G401.6 (cell line): ENCODE measurements at regions not wholly inside any gene's neighbourhood (a gene's known extent, or its start where the extent isn't known, plus 50 kb on each side); places are given as distances from the start of the nearest gene placed in this dataset.
"Not testable (repeated sequence)": the region's sequence is repeated elsewhere in the genome, so short reads cannot be mapped to it uniquely, and the experiment has no call there.

Experiments used
- FAIRE-seq: peaks from 2 replicates; lab custom pipeline; 2012; peaks lifted over from hg19 to GRCh38; lab: Jason Lieb, UNC

DNA sequence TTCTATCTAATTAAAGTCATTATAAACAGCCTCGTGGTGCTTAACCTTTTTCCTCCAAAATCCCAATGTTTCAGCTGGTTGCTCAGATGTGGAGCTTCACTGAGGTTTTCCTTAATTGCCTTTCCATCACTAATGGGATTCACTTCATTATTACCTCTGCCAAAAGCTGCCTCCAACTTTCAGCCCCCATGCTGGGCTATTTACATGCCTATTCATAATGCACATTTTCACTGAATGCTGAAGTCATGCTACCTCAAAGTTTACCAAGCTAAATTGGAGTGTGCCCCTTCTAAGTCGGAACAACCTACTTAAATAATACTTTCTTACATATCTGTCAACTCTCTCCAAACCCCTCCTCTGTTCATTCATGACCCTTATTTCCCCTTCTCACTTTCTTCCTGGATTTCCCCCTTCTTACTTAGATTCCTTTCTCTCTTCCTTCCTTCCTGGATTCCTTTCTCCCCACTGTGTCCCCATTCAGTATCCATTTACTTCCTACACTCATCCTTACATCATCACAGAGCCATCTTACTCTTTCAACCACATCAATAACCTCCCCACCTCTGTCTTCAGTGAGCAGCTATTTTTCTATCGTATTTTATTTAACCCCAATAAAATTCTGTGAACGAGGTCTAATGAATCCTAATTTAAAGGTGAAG lies 887.3 kb upstream of the TENM4 start:
- FAIRE-seq, result no peak

DNA sequence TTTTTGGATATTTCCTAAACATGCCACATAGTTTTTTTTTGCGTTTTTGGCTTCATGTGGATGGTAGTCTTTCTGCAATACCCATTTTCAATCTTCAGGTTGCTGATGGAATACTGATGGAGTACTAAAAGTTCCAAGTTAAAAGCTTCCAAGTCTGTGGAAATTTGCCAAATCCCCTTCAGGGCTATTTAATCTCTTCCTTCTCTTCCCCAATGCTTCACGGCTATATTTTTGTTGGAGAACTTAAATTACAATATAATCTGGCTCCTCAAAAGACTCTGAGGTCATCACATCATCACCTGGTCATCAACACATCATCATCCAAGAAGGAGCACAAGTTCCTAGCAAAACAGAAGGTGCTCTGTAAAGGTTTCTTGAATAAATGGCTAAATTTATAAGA lies 881.0 kb upstream of the TENM4 start:
- no peak for FAIRE-seq

DNA sequence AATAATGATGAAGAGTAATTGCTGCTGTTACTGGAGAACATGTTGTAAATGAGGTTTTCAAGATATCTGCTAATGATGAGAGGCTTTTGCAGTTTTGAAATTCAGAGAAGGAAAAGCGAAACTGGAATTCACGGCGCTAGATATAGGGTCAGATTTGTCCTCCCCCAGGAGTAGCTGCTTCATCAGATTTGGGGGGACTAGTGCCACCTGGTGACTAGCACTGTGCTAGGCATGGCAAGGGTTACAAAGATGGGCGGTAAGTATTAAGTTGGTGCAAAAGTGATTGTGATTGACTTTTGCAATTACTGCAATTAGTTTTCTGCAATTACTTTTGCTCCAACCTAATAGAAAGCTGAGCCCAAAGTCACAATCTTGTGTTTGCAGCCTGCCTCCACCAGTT lies 879.9 kb upstream of the TENM4 start:
- no peak for FAIRE-seq

DNA sequence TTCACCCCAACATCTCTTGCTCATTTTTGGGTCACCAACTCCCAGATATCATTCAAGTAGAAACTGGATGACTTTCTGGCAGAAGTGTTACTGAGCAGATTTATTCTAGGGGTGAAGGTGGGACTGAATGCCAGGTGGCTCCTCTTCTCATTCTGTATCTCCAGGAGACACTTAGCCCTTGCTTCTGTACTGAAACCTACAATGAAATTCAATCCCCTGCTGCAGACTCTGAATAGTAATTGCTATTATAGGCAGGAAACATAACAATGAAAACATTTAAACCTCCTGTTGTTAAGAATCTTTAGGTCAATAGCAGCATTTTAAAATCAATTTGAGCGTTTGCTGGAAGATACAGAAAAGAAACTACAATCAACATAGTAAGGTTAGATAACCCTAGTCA lies 879.4 kb upstream of the TENM4 start:
- no peak for FAIRE-seq

DNA sequence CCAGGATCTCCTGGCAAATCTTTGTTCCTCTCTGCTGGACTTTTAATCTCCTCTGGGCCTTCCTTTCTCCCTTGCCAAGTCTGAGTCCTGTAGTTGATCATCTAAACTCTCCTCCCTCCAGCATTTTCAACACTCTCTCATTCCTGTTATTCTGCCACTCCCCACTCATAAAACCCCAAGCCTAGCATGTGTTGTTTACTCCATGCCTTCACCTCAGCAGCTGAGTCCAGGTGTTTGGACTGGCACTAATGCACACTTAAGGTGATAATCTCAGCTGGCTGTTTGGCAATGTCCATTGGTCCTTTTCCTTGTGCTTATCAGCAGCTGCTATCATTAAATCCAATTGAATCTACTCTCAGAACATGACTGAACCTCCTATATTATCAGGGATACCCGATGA lies 876.8 kb upstream of the TENM4 start:
- FAIRE-seq, result no peak

DNA sequence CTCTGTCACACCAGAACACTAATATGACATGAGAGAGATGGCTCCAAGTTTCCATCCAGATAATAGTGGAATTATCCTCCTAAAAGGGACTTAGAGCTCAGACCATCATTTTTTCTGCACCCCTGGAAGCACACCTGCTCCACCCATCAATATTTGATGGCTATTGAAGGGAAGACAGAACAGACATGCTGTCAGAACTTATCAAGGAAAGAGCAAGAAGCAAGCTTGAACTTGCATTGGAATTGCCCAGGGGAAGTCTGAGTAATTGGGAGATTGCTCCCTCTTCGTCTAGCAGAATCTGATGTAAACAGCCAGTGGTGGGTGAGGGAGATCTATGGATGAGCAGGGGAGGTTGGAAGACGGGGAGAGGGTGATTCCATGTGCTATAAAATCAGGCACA lies 874.4 kb upstream of the TENM4 start:
- FAIRE-seq, result no peak

DNA sequence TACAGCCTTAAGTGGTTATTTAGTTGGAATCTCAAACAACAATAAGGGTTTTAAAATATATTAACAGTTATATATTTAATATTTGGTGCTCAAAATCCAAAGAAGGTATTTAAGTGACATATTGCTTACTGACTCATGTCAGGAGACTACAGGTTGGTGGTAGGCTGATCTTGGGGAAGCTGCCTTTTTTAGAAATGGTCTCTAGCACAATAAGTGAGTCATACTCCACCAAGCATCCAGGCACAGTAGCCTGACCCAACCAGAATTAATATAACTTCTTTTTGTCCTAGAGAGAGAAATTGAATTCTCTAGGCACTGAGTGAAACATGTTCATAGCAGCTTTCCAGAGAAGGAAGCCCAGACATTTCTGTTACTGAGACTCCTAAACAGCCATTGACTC lies 868.5 kb upstream of the TENM4 start:
- no peak for FAIRE-seq

DNA sequence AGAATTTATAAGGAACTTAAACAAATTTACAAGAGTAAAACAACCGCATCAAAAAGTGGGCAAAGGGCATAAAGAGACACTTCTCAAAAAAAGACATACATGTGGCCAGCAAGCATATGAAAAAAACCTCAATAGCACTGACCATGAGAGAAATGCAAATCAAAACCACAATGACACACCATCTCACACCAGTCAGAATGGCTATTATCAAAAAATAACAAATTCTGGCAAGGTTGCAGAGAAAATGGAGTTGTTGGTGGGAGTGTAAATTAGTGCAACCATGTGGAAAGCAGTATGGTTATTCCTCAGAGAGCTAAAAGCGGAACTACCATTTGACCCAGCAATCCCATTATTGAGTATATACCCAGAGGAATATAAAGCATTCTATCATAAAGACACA lies 866.8 kb upstream of the TENM4 start:
- FAIRE-seq, result no peak

DNA sequence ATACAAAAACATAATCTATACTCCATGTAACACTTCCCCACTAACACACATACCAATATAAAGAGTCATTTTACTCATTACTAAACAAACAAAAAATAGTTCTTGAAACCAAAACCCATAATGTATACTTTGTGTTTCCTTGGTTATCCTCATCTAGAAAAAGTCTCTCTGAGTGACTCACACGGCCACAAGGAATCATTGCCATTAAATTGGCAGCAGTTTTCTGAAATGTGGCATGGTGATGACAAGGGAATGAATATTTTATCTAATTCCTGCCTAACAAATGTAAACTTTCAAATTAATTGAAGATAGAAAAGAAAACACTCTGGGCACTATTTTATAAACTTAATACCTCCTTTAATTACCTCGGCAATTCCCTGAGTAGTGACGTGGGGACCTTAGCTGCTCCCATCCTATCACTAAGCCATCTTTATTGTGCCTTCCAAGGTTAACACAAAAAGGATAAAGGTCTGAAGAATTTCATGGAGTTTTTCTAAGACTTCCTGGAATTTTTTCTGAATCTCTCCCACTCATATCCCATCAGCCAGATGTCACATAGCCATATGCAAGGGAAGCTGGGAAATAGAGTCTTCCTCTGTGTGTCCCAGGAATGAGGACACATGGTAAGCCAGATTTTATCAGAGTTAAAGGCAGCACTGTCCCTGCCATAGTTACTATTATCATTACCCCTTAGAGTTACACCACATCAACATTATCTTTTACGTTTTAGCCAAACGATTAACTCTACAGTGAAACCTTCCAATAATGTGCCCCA lies 857.2 kb upstream of the TENM4 start:
- no peak for FAIRE-seq

DNA sequence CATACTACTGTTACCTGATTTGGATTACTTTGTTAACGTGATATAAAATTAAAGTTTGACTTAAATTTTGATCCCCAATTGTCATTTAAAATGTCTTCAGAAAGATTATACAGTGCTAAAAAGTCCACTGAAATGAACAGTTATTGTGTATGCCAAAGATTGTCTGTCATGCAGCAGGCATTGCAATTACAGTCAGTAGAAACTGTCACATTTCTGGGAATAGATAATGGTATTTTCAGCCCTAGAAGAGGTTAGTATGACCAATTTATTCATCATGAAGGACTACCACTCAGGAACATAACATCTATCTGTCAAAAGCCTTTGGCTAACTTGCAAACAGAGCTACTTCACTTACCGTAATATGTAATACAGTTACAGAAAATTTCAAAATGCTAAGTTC lies 852.5 kb upstream of the TENM4 start:
- FAIRE-seq, result no peak

DNA sequence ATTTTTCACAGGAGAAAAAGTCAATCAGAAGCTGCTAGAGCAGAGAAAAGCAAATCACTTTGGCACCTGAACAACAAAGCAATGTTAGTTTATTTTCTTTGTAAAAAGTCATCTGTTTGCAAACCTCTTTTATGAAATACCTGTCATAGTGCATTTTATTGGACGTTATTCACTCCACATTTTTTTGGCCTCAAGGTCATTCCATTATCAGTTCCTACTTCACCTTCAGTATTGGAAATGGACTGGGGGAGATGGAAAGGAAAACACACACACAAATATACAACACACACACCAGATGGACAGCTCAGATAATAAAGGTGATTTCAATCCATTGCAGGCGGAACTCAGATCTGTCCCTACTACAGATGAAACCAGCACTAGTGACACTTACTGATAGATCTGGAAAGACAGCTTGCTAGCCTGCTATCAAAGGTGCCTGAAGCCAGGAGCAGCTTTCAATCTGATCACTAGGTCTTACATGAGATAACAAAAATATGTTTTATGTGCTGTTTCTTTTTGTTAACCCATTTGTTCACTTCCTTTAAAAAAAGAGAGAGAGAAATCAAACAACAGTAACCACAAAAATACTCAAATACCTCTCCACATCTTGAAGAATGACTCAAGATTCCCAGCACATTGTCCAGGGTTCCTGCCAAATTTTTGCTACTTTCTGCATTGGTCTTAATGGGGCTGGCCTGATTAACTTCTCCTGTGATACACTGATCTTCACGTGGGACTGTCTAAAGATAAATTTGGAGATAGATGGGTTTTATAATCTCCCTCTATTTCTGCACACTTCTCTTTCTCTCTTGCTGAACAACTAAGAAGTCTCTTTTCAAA lies 844.3 kb upstream of the TENM4 start:
- no peak for FAIRE-seq

DNA sequence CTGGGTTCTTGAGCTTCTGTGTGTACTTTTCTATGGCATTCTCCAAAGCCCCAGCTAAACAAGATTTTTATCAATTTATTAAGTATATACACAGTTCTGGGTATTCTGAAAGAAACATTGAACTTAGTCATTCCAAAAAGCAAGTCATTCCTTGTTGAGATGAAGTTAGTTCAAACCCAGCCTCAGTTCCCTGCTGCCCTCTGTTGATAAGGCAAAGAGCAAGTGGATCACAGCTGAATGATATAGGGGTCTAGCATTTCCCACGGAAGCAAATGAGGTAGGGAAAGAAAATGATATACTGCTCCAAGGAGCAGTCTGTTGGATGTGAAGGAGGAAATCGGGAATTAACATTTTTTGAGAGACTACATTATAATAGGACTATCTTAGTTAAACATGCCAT lies 841.8 kb upstream of the TENM4 start:
- no peak for FAIRE-seq

DNA sequence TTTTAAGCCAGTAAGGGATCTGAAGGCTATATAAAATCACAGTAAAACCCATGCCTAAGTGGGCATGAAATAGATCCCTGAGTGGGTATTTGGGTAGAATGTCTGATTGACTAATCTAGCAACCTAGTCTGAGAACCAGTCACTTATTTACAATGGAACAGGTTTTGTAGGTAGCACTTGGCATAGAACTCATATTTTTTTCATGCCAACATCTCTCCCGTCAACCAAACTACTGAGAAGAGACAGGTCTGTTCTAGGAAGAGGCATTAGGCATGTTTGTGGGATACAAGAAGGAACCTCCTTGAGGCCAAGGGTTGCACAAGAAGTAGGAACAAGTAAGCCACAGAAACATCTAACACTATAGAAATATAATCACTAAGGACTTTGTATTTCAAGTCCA lies 840.4 kb upstream of the TENM4 start:
- FAIRE-seq, result no peak

DNA sequence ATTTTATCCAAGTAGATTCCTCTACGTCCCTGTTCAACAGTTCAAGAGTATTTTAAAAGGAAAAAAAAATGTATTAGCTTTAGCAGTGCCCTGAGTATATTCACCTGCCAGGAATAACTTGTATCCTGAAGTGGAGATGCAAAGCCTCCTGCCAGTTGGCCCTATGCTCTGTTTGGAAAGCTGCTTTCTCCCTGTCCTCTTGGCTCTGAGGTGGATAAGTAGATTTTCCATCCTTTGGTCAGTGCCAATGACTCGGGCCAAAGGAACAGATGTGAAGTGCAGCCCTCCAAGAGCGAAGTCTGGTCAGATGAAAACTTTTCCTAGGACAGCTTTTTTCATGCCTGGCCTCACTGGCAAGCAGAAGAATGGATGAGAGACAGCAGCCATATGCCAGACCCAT lies 839.9 kb upstream of the TENM4 start:
- no peak for FAIRE-seq

DNA sequence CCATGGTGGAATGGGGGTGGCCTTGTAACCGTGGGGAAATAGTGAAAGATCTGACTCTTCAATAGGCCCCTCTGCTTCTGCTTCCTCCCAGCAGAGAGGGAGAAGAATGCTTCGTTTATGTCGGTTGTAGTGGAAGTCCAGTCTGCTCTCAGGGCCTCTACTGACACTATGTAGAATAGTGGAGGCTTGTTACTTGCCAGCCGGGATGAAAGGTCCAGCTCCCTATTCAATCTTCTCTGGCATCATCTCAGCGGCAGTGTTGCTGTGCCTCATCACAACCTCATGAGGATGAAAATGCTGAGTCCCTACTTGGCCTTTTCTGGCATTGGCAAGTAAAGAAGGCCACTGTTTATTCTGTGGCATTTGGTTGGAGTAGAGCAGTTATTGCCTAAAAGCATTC lies 820.9 kb upstream of the TENM4 start:
- no peak for FAIRE-seq

DNA sequence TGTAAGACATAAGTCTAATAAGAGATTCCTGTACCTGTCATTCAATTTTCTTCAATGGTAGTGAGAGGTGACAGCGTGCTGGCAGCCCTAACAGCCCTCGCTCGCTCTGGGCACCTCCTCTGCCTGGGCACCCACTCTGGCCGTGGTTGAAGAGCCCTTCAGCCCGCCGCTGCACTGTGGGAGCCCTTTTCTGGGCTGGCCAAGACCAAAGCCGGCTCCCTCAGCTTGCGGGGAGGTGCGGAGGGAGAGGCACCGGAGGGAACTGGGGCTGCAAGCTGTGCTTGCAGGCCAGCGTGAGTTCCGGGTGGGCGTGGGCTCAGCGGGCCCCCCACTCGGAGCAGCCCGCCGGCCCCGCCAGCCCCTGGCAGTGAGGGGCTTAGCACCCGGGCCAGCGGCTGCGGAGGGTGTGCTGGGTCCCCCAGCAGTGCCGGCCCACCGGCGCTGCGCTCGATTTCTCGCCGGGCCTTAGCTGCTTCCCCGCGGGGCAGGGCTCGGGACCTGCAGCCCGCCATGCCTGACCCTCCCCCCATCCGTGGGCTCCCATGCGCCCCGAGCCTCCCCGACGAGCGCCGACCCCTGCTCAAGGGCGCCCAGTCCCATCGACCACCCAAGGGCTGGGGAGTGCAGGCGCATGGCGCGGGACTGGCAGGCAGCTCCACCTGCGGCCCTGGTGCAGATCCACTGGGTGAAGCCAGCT lies 816.6 kb upstream of the TENM4 start:
- not testable (repeated sequence) for FAIRE-seq

DNA sequence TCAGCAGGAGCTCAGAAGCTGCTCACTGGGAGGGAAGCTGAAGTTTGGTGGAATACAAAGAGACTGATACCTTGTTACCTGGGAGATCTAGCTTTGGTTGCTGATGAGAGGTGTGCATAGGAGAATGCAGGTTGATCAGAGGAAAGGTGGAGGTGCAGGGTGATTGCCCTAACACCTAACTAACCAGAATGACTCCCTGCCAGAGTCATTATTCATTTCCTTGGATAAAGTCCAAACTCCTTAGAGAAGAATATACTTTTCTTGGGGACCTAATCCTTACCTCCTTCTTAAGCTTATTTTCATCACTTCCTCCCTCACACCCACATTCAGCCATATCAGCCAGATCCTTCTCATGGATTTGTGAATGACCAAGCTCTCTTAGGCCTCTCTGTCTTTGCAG lies 814.2 kb upstream of the TENM4 start:
- no peak for FAIRE-seq

DNA sequence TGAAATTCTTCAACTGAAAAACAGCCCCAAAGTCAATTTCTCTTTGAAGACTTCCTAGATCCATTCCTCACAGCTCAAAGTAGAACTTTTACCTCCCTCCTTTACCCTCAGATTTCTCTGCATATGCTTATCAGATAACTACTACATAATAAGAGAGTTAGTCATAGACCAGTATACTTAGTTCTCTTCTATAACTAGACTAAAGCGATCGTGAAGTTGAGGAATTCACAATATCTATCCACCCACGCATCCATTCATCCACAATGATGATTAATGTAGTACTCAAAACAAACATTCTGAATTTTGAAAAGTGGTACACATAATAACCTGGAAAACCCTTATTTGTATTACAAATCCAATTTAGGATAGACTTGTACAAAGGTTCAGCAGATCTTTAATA lies 800.9 kb upstream of the TENM4 start:
- FAIRE-seq, result no peak

DNA sequence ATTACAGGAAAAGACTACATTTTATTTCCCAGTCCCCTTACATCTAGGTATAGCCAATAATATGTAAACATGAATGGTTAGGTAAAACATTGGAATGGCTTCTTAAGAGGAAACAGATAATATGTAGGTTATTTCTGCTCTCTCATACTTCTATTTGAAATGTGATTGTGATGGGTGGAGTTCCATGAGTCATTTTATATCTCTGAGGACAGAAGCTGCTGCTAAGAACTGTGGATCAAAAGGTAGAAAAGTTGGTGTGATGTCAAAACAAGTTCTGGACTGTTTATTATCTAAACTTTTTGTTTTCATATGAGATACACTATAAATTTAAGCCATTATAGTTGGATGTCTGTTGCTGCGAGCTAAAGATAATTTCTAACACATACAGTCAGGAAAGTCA lies 799.4 kb upstream of the TENM4 start:
- FAIRE-seq, result no peak

DNA sequence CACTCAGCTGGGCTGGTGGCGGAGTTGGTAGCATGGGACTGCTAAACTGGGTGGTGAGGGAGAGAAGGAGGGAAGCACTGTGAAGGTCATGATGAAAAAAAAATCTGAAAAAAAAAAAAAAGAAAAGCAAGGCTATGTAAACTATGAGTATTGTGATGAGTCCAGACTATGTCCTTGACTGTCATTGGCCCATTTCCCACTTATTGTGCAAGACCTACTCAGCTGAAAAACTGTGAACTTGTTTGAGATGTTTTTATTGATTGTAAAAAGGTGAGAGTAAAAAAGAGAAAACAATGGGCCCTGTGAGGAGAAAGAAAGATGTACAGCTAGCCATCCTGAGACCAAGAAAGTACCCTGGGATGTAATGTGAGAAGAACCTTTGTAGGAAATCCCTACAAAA lies 798.4 kb upstream of the TENM4 start:
- no peak for FAIRE-seq

DNA sequence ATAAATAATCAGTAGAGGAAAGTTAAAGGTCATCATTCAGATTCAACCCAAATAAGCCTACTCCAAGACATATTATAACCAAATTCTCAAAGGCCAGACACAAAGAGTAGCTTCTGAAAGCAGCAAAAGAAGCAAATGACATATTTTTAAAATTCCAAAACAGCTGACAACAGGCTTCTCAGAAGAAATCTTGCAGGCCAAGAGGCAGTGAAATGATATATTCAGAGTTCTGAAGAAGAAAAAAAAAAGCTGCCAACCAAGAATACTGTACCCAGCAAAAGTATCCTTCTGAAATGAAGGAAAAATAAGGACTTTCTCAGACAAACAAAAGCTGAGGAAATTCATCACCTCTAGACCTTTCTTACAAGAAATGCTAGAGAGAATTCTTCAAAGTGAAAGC lies 787.1 kb upstream of the TENM4 start:
- no peak for FAIRE-seq

DNA sequence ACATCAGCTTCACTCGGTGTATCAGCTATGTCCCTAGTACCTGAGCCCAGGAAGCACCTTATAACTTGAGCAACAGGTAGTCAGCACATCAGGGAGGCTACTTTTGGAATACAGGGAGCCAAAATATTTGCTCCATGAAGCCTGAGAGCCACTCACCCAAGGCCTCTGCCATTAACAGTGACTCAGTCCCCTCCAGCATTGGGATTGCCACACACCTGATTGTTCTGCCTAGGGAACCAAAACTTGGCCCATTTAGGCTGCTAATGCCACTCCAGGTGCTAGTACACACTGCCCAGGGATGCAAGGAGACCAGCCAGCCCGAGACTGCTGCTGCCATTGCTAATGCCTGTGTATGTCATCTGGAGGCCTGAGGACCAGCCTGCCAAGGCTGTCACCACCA lies 773.6 kb upstream of the TENM4 start:
- no peak for FAIRE-seq

DNA sequence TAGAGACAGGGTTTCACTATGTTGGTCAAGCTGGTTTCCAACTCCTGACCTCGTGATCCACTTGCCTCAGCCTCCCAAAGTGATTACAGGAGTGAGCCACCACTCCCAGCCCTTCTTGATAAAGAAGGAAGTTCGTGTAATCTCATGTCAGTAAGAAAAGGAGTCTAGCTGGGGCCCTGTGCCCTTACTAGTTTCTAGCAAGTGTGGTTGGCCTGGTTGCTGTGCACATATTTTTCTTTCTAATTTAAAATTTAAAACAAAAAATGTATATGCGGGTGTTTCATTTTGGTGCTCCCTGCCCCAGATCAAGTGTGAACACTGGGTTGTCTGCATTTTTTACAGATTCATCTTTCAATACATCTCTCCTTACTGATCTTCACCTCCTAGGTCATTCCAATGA lies 770.8 kb upstream of the TENM4 start:
- FAIRE-seq, result no peak
